ENCODE measurements at regions not wholly inside any gene's neighbourhood (a gene's known extent, or its start where the extent isn't known, plus 50 kb on each side); places are given as distances from the start of the nearest gene placed in this dataset.
"Not testable (repeated sequence)": the region's sequence is repeated elsewhere in the genome, so short reads cannot be mapped to it uniquely, and the experiment has no call there.

DNA sequence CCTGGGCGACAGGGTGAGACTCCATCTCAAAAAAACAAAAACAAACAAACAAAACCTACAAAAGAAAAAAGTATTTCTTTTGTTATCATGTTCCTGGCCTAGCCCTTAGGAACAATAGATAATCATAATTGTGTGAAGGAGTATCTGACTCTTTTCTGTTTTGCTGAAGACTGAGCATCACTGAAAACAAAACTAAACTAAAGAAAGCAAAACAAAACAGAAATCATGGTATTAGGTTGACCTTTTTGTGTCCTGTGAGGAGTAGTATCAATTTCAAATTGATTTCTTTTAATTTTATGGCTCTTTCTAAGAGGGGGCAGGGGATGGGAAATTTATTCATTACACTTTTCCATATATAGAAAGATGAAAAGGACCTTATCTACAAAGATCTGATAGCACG lies 246.0 kb downstream of the YTHDC2 start:
- H3K4me1 Mint-ChIP-seq (ENCODE audit: unreplicated experiment), result peaks cover 9% of the 10 kb centered on the region
- no peaks in the 10 kb centered on the region for H3K9me3 Mint-ChIP-seq
- TF ChIP-seq, protein P1, sequence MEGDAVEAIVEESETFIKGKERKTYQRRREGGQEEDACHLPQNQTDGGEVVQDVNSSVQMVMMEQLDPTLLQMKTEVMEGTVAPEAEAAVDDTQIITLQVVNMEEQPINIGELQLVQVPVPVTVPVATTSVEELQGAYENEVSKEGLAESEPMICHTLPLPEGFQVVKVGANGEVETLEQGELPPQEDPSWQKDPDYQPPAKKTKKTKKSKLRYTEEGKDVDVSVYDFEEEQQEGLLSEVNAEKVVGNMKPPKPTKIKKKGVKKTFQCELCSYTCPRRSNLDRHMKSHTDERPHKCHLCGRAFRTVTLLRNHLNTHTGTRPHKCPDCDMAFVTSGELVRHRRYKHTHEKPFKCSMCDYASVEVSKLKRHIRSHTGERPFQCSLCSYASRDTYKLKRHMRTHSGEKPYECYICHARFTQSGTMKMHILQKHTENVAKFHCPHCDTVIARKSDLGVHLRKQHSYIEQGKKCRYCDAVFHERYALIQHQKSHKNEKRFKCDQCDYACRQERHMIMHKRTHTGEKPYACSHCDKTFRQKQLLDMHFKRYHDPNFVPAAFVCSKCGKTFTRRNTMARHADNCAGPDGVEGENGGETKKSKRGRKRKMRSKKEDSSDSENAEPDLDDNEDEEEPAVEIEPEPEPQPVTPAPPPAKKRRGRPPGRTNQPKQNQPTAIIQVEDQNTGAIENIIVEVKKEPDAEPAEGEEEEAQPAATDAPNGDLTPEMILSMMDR (conservative IDR thresholded peaks at IDR 0.05), result no peak
- DNase-seq (ENCODE audit: extremely low spot score, unreplicated experiment), result no peak
- no peak overlapping the region for H3K4me3 Mint-ChIP-seq
- H3K27me3 Mint-ChIP-seq, result no peaks in the 10 kb centered on the region
- H3K36me3 Mint-ChIP-seq, result no peaks in the 10 kb centered on the region
- no peak overlapping the region for H3K27ac Mint-ChIP-seq

DNA sequence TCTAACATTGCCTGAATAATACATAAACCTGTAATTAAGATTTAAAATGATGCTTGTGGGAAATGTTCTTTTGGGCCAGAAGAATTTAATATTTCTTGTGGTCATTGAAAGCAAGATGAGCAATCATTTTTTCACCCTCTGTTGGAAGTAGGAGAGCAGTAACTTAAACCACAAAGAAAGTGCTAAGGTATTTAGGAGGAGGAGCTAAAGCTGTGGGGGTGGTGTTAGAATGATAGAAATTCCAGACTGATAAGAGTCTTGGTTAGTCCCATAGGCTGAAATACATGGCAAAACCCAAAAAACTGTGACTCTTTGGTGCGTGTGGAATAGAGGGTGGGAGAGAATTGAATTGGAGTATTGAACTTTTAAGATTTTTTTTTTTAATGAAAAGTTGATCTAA lies 247.0 kb downstream of the YTHDC2 start:
- no peak overlapping the region for H3K27ac Mint-ChIP-seq
- no peaks in the 10 kb centered on the region for H3K27me3 Mint-ChIP-seq
- no peaks in the 10 kb centered on the region for H3K36me3 Mint-ChIP-seq
- TF ChIP-seq, protein P1 (conservative IDR thresholded peaks at IDR 0.05), result no peak
- H3K4me1 Mint-ChIP-seq (ENCODE audit: unreplicated experiment), result peaks cover 9% of the 10 kb centered on the region
- no peak overlapping the region for H3K4me3 Mint-ChIP-seq
- DNase-seq (ENCODE audit: extremely low spot score, unreplicated experiment), result no peak
- no peaks in the 10 kb centered on the region for H3K9me3 Mint-ChIP-seq

DNA sequence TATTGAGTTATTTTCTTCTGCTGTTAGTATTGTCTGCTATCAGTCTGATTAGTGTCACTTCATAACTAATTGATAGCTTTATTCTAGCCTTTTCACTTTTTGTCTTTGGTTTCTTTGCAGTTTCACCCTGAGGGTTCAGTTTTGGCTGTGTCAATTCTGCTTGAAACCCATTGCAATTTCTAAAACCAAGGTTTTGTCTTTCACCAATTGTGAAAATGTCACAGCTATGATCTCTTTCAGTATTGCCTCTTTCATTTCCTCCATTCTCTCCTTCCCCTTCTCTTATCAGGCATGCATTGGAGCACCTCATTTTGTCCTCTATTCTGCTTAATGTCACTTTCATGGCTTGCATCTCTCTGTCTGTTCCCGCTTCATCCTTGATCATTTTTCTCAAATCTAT lies 248.1 kb downstream of the YTHDC2 start:
- TF ChIP-seq, protein P1 (conservative IDR thresholded peaks at IDR 0.05), result no peak
- DNase-seq (ENCODE audit: extremely low spot score, unreplicated experiment), result no peak
- H3K4me1 Mint-ChIP-seq (ENCODE audit: unreplicated experiment), result peaks cover 9% of the 10 kb centered on the region

DNA sequence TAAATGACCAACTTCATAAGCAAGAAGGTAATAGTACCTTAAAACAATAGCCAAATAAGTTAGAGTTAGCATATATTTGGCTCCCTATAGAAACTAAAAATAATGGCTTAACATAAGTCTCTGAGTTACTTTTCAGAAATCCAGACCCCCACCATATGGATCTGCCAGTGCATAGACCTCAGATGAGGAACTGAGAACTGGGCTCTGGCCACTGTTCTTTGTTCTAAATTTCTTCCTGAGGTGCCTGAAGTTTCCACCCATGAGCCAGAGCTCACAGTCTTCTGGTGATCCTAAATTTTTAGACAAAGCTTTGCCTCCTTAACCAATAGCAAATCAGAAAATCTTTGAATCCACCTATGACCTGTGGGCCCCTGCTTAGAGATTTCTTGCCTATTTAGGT lies 250.9 kb downstream of the YTHDC2 start:
- no peak overlapping the region for H3K27ac Mint-ChIP-seq
- TF ChIP-seq, protein P1 (conservative IDR thresholded peaks at IDR 0.05), result no peak
- no peak overlapping the region for H3K4me3 Mint-ChIP-seq
- DNase-seq (ENCODE audit: extremely low spot score, unreplicated experiment), result no peak
- H3K36me3 Mint-ChIP-seq, result no peaks in the 10 kb centered on the region
- H3K9me3 Mint-ChIP-seq, result peaks cover 13% of the 10 kb centered on the region
- peaks cover 3% of the 10 kb centered on the region for H3K4me1 Mint-ChIP-seq (ENCODE audit: unreplicated experiment)
- no peaks in the 10 kb centered on the region for H3K27me3 Mint-ChIP-seq

More for the DNA sequence above, 248.1 kb downstream of the YTHDC2 start:
- Mint-ChIP-seq H3K4me3 (no peak overlapping the region), H3K9me3 (peaks cover 7% of the 10 kb centered on the region), H3K36me3 (no peaks in the 10 kb centered on the region), H3K27me3 (no peaks in the 10 kb centered on the region), H3K27ac (no peak overlapping the region)

DNA sequence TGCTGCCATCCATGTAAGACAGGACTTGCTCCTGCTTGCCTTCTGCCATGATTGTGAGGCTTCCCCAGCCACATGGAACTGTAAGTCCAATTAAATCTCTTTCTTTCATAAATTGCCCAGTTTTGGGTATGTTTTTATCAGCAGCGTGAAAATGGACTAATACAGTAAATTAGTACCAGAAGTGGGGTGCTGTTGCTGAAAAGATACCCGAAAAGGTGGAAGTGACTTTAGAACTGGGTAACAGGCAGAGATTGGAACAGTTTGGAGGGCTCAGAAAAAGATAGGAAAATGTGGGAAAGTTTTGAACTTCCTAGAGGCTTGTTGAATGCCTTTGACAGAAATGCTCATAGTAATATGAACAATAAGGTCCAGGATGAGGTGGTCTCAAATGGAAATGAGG lies 253.3 kb downstream of the YTHDC2 start:
- H3K4me1 Mint-ChIP-seq (ENCODE audit: unreplicated experiment); H3K4me3 Mint-ChIP-seq; H3K36me3 Mint-ChIP-seq; H3K27me3 Mint-ChIP-seq; DNase-seq (ENCODE audit: extremely low spot score, unreplicated experiment); H3K27ac Mint-ChIP-seq: not testable (repeated sequence)
- H3K9me3 Mint-ChIP-seq, result peaks cover 13% of the 10 kb centered on the region

DNA sequence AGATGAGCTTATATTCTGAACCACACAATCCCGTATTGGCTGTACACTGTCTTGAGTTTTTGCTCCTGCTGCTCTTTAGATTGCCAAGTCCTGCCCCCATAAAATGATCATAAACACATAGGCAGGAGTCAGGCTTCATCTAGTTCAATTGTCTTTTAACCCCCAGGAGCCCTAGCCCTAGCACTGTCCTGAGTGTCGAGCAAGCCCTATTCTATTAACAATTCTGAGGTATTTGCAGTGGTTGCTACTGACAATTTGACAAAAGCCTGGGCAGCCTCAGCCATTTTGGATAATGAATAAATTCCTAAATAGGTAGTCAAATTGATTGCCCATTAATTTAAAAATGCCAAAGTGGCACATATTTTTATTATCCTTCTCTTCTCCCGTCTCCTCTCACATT lies 257.2 kb downstream of the YTHDC2 start:
- Mint-ChIP-seq H3K4me1 (ENCODE audit: unreplicated experiment) (no peaks in the 10 kb centered on the region), H3K36me3 (no peaks in the 10 kb centered on the region), H3K9me3 (peaks cover 13% of the 10 kb centered on the region), H3K4me3 (no peak overlapping the region), H3K27ac (no peak overlapping the region), H3K27me3 (no peaks in the 10 kb centered on the region)
- TF ChIP-seq, protein P1 (conservative IDR thresholded peaks at IDR 0.05), result no peak
- no peak for DNase-seq (ENCODE audit: extremely low spot score, unreplicated experiment)
